Vagina (tissue), 2 donors: ENCODE measurements at regions not wholly inside any gene's neighbourhood (a gene's known extent, or its start where the extent isn't known, plus 50 kb on each side); places are given as distances from the start of the nearest gene placed in this dataset.

Experiments
- DNase-seq, 2 donors: peaks; one replicate each; pipeline ENCODE4 v3.0.0-alpha.2; 2017; ENCODE audit errors: extremely low spot score in 2 of 2
- H3K27ac ChIP-seq: fragments of 200-600 bp; sonication (generic); one replicate; pipeline ENCODE4 v1.5.1; 2019
- H3K27me3 ChIP-seq: fragments of 200-600 bp; sonication (generic); one replicate; pipeline ENCODE4 v1.5.1; 2019
- H3K36me3 ChIP-seq, 2 donors: fragments of 200-600 bp; sonication (generic); one replicate each; pipeline ENCODE4 v1.5.1; 2017 to 2019
- H3K4me1 ChIP-seq: fragments of 200-600 bp; sonication (generic); one replicate; pipeline ENCODE4 v1.5.1; 2019
- H3K4me3 ChIP-seq, 2 donors: fragments of 200-600 bp; sonication (generic); 1 replicate in 1 of 2; 2 replicates in 1 of 2; pipeline ENCODE4 v1.5.1; 2016 to 2019
- H3K9me3 ChIP-seq: fragments of 200-600 bp; sonication (generic); one replicate; pipeline ENCODE4 v1.5.1; 2019
- POLR2A ChIP-seq, 2 donors: fragments of 450-650 bp; IDR thresholded peaks; one replicate each; pipeline ENCODE4 v1.6.1; 2017; ENCODE audit warnings: antibody characterized with exemption in 2 of 2, mild to moderate bottlenecking in 2 of 2, moderate library complexity in 2 of 2
- POLR2AphosphoS5 ChIP-seq, 2 donors: sonication (generic); formaldehyde crosslinking; IDR thresholded peaks; one replicate each; pipeline ENCODE4 v1.9.0; 2017; ENCODE audit warnings: antibody characterized with exemption in 2 of 2, mild to moderate bottlenecking in 2 of 2, low read depth in 1 of 2; ENCODE audit not compliant: insufficient read depth in 1 of 2
- intact Hi-C: fragments of 100-400 bp; cut with DNase I; formaldehyde crosslinking; loops from one replicate; pipeline ENCODE4 v1.15.1; 2023
- TF ChIP-seq, protein P1 (sequence below), 3 experiments: fragments of 450-650 bp in 2 of 3; fragments of 200-600 bp in 1 of 3; sonication (generic) in 1 of 3; IDR thresholded peaks; one replicate each; pipeline ENCODE4 v1.5.1; 2017 to 2019; ENCODE audit warnings: antibody characterized with exemption in 3 of 3, mild to moderate bottlenecking in 2 of 3, moderate library complexity in 2 of 3

GRCh38 chr11:130761560-130762220, 154.6 kb downstream of the SNX19 start:
- H3K9me3 ChIP-seq = no peaks in the 10 kb centered on the region
- H3K4me3 ChIP-seq = no peak overlapping the region
- no peaks in the 10 kb centered on the region for H3K27me3 ChIP-seq
- H3K27ac ChIP-seq = no peak overlapping the region
- no peaks in the 10 kb centered on the region for H3K4me1 ChIP-seq
- no peak for TF ChIP-seq POLR2AphosphoS5 (IDR thresholded peaks at IDR 0.05; ENCODE audit: insufficient read depth in 1 of 2, low read depth in 1 of 2)
- TF ChIP-seq, protein P1, sequence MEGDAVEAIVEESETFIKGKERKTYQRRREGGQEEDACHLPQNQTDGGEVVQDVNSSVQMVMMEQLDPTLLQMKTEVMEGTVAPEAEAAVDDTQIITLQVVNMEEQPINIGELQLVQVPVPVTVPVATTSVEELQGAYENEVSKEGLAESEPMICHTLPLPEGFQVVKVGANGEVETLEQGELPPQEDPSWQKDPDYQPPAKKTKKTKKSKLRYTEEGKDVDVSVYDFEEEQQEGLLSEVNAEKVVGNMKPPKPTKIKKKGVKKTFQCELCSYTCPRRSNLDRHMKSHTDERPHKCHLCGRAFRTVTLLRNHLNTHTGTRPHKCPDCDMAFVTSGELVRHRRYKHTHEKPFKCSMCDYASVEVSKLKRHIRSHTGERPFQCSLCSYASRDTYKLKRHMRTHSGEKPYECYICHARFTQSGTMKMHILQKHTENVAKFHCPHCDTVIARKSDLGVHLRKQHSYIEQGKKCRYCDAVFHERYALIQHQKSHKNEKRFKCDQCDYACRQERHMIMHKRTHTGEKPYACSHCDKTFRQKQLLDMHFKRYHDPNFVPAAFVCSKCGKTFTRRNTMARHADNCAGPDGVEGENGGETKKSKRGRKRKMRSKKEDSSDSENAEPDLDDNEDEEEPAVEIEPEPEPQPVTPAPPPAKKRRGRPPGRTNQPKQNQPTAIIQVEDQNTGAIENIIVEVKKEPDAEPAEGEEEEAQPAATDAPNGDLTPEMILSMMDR (IDR thresholded peaks at IDR 0.05) = no peak
- no peak for TF ChIP-seq POLR2A (IDR thresholded peaks at IDR 0.05)
- intact Hi-C loops = no loop called here
- peak in 1 of 2 donors; percentile 71 for DNase-seq
- no peaks in the 10 kb centered on the region for H3K36me3 ChIP-seq

DNA sequence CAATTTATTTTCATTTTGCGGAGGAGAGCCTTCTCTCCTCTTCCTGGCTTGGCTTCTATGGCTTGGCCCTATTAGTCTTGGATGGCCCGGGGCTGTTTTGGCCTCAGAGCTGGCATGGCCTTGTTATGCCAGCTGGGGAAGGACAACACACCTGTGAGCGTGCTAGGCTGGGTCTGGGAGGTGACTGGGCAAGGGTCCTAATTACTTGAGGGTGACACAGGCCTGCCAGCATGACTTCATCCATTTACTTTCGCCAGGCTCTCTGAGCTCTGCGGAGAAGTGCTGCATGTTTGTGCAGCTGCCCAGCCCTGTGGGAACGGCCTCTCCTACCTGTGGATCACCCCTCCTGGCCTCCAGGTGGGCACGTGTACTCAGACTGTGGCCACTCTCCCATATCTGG, 153.6 kb downstream of the SNX19 start:
- intact Hi-C loops = no loop called here
- H3K27ac ChIP-seq = no peak overlapping the region
- H3K4me1 ChIP-seq = no peaks in the 10 kb centered on the region
- DNase-seq = peak in 1 of 2 donors; percentile 72
- no peak overlapping the region for H3K4me3 ChIP-seq
- H3K27me3 ChIP-seq = no peaks in the 10 kb centered on the region
- no peaks in the 10 kb centered on the region for H3K9me3 ChIP-seq
- no peak for TF ChIP-seq POLR2AphosphoS5 (IDR thresholded peaks at IDR 0.05; ENCODE audit: insufficient read depth in 1 of 2, low read depth in 1 of 2)
- no peak for TF ChIP-seq POLR2A (IDR thresholded peaks at IDR 0.05)
- TF ChIP-seq, protein P1 (IDR thresholded peaks at IDR 0.05) = no peak
- no peaks in the 10 kb centered on the region for H3K36me3 ChIP-seq

DNA sequence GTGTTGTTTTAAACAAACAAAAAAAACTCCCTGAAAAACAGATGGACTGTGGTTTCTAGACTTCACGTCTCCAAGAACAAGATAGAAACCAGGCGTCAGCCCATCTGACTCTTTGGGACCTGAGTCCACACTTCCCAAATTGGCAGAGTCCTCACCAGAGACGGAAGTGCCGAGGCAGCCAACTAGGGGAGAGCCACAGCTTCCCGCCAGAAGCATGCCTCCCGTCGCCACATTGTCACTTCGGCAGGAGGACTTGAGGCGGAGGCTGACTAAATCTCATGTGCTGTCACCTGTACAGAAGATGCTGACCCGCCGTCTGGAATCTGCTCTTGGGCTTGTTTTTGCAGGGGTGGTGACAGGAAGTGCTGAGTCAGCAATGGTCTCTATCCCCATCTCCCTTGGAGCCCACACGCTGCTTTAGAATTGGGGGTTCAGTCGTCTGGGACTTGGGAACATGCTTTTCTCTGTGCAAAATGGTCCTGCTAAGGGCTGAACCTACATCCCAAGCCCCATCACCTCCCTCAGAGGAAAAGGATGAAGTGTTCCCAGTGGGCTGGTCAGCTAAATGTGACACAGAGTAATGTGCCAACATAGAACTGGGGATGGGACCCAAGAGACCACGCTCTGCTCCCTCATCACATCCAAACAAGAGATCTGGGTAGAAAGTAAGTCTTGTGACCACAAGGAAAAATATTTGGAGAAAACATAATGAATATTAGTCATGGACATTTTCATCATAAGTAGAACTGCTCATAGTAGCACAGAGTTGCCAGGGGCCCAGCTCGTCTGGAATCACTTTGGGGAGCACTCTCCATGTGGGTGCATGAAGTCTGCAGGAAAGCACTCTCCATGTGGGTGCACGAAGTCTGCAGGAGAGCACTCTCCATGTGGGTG, 152.9 kb downstream of the SNX19 start:
- H3K36me3 ChIP-seq = no peaks in the 10 kb centered on the region
- intact Hi-C loops = no loop called here
- H3K27me3 ChIP-seq = no peaks in the 10 kb centered on the region
- no peak overlapping the region for H3K4me3 ChIP-seq
- no peak for DNase-seq
- H3K27ac ChIP-seq = no peak overlapping the region
- no peak for TF ChIP-seq POLR2AphosphoS5 (IDR thresholded peaks at IDR 0.05; ENCODE audit: insufficient read depth in 1 of 2, low read depth in 1 of 2)
- TF ChIP-seq, protein P1 (IDR thresholded peaks at IDR 0.05) = no peak
- no peak for TF ChIP-seq POLR2A (IDR thresholded peaks at IDR 0.05)
- H3K9me3 ChIP-seq = no peaks in the 10 kb centered on the region
- no peaks in the 10 kb centered on the region for H3K4me1 ChIP-seq

- DNase-seq = no peak
- Histone ChIP-seq H3K27me3 (no peaks in the 10 kb centered on the region), H3K9me3 (no peaks in the 10 kb centered on the region), H3K36me3 (no peaks in the 10 kb centered on the region), H3K4me3 (no peak overlapping the region), H3K4me1 (no peaks in the 10 kb centered on the region), H3K27ac (no peak overlapping the region)
- intact Hi-C loops = no loop called here
- TF ChIP-seq POLR2A (IDR thresholded peaks at IDR 0.05) (no peak), POLR2AphosphoS5 (IDR thresholded peaks at IDR 0.05; ENCODE audit: insufficient read depth in 1 of 2, low read depth in 1 of 2) (no peak)
- TF ChIP-seq, protein P1 (IDR thresholded peaks at IDR 0.05) = no peak
These were observed 150.9 kb downstream of the SNX19 start for GRCh38 chr11:130765406-130765805.
